Colonic mucosa (tissue), 4 donors: ENCODE measurements at regions not wholly inside any gene's neighbourhood (a gene's known extent, or its start where the extent isn't known, plus 50 kb on each side); places are given as distances from the start of the nearest gene placed in this dataset.
A peak's percentile ranks its signal among the peaks of the same experiment; 100 is the strongest.

Source experiments
- DNase-seq: peaks from one replicate; pipeline ENCODE4 v3.0.0-alpha.2; 2020
- H3K27ac ChIP-seq: fragments of 200-600 bp; one replicate; pipeline ENCODE4 v1.8.0; 2021
- H3K27me3 ChIP-seq: fragments of 200-600 bp; one replicate; pipeline ENCODE4 v1.8.0; 2021
- H3K36me3 ChIP-seq: fragments of 200-600 bp; one replicate; pipeline ENCODE4 v1.8.0; 2021
- H3K4me1 ChIP-seq: fragments of 200-600 bp; one replicate; pipeline ENCODE4 v1.8.0; 2021; ENCODE audit warnings: mild to moderate bottlenecking
- H3K4me3 ChIP-seq: fragments of 200-600 bp; one replicate; pipeline ENCODE4 v1.8.0; 2021
- H3K9ac ChIP-seq, 2 donors: one replicate each; pipeline ENCODE4 v1.7.0; 2013; ENCODE audit warnings: control low read depth in 2 of 2, low read depth in 2 of 2, low read length in 2 of 2
- H3K9me3 ChIP-seq: fragments of 200-600 bp; one replicate; pipeline ENCODE4 v1.8.0; 2021
- intact Hi-C: fragments of 100-400 bp; cut with DNase I; formaldehyde crosslinking; loops from one replicate; pipeline ENCODE4 v1.14.1; 2022
- TF ChIP-seq, protein P1 (sequence below): fragments of 200-600 bp; IDR thresholded peaks from one replicate; pipeline ENCODE4 v1.8.0; 2022; ENCODE audit warnings: antibody characterized with exemption, mild to moderate bottlenecking
- donor health status: healthy.
- donor health status: DM: no; HTN: no; CAD: no.
- donor health status: DM: no; HTN: no; CAD: no.

DNA sequence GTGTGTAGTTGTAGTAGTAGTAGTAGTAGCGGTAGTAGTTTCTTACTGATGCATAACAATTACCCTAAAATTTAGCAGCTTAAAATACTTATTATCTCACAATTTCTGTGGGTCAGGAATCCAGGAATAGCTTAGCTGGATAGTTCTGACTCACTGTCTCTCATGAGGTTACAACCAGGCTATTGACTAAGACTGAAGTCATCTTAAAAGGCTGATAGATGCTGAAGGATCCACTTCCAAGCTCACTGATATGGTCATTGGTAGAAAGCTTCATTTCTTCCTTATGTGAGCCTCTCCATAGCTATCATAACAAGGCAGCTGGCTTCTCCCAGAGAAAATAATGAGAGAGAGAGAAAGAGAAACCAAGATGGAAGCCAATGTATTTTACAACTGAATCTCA lies 147.5 kb upstream of the FBXL17 start:
- TF ChIP-seq, protein P1, sequence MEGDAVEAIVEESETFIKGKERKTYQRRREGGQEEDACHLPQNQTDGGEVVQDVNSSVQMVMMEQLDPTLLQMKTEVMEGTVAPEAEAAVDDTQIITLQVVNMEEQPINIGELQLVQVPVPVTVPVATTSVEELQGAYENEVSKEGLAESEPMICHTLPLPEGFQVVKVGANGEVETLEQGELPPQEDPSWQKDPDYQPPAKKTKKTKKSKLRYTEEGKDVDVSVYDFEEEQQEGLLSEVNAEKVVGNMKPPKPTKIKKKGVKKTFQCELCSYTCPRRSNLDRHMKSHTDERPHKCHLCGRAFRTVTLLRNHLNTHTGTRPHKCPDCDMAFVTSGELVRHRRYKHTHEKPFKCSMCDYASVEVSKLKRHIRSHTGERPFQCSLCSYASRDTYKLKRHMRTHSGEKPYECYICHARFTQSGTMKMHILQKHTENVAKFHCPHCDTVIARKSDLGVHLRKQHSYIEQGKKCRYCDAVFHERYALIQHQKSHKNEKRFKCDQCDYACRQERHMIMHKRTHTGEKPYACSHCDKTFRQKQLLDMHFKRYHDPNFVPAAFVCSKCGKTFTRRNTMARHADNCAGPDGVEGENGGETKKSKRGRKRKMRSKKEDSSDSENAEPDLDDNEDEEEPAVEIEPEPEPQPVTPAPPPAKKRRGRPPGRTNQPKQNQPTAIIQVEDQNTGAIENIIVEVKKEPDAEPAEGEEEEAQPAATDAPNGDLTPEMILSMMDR, result no peak

DNA sequence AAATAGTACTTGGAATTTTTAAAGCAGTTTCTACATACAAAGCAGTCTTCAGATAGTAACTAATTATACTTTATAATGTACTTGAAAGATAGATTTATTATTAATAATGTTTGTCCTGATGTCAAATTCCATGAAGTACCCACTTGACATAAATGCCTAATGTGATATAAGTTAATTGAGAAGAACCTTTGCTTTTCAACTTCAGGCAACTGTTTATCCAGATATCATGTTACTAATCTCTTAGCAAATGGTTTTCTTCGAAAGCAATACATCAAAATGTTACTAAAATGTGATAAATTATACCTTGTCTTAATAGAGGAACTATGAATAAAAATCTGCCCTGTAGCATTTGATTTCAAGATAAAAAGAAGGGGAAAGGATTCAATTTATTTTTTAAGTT lies 146.8 kb upstream of the FBXL17 start:
- TF ChIP-seq, protein P1, result no peak
- H3K27ac ChIP-seq, result no peak overlapping the region
- intact Hi-C loops, result no loop called here
- no peak for DNase-seq
- no peak overlapping the region for H3K4me3 ChIP-seq
- no peaks in the 10 kb centered on the region for H3K27me3 ChIP-seq
- H3K9ac ChIP-seq, result no peak overlapping the region
- H3K36me3 ChIP-seq, result no peaks in the 10 kb centered on the region
- no peaks in the 10 kb centered on the region for H3K4me1 ChIP-seq
- H3K9me3 ChIP-seq, result no peaks in the 10 kb centered on the region

More for the DNA sequence above, 147.5 kb upstream of the FBXL17 start:
- H3K9me3 ChIP-seq, result no peaks in the 10 kb centered on the region
- DNase-seq, result no peak
- H3K27me3 ChIP-seq, result no peaks in the 10 kb centered on the region
- H3K27ac ChIP-seq, result no peak overlapping the region
- H3K4me3 ChIP-seq, result no peak overlapping the region
- intact Hi-C loops, result no loop called here
- H3K4me1 ChIP-seq, result no peaks in the 10 kb centered on the region
- no peaks in the 10 kb centered on the region for H3K36me3 ChIP-seq
- H3K9ac ChIP-seq, result no peak overlapping the region

DNA sequence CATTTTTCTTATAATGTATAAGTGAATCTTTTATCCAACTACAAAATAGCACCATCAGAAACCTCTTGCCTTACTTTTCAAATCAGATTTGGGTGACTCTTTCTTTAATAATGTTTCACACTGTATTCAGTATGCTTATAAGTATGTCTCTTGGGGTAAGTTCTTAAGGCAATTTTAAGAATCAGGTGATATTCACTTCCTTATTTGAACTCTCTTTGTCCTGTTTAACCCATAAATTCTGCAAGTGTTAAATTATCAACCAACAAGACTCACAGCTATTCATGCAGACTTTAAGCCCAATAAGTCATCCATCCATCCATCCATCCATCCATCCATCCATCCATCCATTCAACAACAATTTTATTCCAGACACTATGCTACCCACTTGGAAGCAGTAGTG lies 142.7 kb upstream of the FBXL17 start:
- intact Hi-C loops, result no loop called here
- Histone ChIP-seq H3K4me3 (no peak overlapping the region), H3K27ac (no peak overlapping the region)

DNA sequence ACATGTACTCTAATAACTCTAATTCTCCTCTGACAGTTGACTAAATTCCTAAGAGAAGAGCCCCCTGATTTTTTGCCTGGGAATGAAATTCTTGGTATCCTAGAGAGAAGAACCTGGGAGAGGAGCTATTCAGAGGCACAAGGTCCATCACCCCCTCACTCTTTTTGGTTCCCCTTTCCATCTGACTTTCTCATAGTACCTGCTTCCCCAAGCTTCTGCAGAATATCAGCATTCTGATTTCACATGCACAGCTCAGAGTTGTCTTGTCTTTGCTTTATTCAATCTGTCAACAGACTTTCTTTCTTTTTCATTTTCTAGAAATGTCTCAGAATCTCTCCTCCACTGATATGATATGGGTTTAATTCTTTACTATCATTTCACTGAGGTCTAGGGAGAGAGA lies 141.5 kb upstream of the FBXL17 start:
- intact Hi-C loops, result no loop called here
- H3K4me1 ChIP-seq, result no peaks in the 10 kb centered on the region
- H3K9me3 ChIP-seq, result no peaks in the 10 kb centered on the region
- H3K4me3 ChIP-seq, result no peak overlapping the region
- DNase-seq, result no peak
- TF ChIP-seq, protein P1, result no peak
- H3K36me3 ChIP-seq, result no peaks in the 10 kb centered on the region
- H3K9ac ChIP-seq, result no peak overlapping the region
- no peaks in the 10 kb centered on the region for H3K27me3 ChIP-seq
- H3K27ac ChIP-seq, result no peak overlapping the region

More for the DNA sequence above, 142.7 kb upstream of the FBXL17 start:
- no peaks in the 10 kb centered on the region for H3K36me3 ChIP-seq
- no peaks in the 10 kb centered on the region for H3K27me3 ChIP-seq
- TF ChIP-seq, protein P1, result no peak
- H3K9me3 ChIP-seq, result no peaks in the 10 kb centered on the region
- DNase-seq, result no peak
- H3K4me1 ChIP-seq, result no peaks in the 10 kb centered on the region
- H3K9ac ChIP-seq, result no peak overlapping the region

DNA sequence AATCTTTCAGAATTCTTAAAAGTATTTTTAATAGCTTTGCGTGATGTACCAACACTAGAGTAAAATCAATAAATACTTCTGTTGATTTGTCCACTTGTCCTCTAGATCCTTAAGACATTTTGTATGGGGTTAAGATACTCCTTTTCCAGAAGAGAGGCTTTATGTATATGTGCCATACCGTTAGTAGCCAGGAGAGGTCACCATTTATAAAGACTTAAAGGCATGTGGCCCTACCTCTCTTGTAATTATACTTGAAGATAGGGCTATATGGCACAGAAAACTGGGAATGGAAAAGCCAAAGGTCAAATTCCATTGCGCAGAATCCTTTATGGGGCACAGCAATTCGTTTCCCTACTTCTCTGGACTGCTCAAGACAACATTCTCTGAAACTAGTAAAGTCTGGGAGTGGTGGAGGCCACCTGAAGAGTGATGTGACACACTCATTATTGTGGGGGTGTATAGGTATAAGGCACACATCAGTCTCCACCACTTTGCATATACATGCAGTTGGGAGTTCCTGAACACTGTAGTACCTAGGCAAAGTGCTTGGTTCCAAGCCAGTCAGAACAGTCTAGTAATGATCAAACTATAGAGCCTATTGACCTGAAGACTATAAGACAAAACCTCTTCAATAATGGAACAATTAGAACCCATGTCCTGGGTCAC lies 140.1 kb upstream of the FBXL17 start:
- TF ChIP-seq, protein P1, result peak; percentile 69
- no peaks in the 10 kb centered on the region for H3K9me3 ChIP-seq
- H3K4me3 ChIP-seq, result no peak overlapping the region
- intact Hi-C loops, result no loop called here
- no peaks in the 10 kb centered on the region for H3K27me3 ChIP-seq
- DNase-seq, result peak; percentile 55
- no peak overlapping the region for H3K27ac ChIP-seq
- H3K36me3 ChIP-seq, result no peaks in the 10 kb centered on the region
- H3K9ac ChIP-seq, result no peak overlapping the region
- H3K4me1 ChIP-seq, result no peaks in the 10 kb centered on the region
